OCI-M1 (cell line): ENCODE measurements at regions not wholly inside any gene's neighbourhood (a gene's known extent, or its start where the extent isn't known, plus 50 kb on each side); places are given as distances from the start of the nearest gene placed in this dataset.
"Not testable (repeated sequence)": the region's sequence is repeated elsewhere in the genome, so short reads cannot be mapped to it uniquely, and the experiment has no call there.

ENCODE experiments used
- DNase-seq: peaks from one replicate; lab custom pipeline; 2025; lab: John Stamatoyannopoulos, UW

DNA sequence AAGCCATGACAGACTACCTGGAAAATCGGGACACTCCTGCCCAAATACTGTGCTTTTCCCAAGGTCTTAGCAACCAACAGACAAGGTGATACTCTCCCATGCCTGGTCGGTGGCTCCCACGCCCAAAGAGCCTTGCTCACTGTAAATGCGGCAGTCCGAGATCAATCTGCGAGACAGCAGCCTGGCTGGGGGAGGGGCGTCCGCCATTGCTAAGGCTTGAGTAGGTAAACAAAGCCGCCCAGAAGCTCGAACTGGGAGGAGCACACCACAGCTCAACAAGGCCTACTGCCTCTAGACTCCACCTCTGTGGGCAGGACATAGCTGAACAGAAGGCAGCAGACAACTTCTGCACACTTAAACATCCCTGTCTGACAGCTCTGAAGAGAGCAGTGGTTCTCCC, 272.1 kb upstream of the CCNG1 start:
- DNase-seq = no peak

DNA sequence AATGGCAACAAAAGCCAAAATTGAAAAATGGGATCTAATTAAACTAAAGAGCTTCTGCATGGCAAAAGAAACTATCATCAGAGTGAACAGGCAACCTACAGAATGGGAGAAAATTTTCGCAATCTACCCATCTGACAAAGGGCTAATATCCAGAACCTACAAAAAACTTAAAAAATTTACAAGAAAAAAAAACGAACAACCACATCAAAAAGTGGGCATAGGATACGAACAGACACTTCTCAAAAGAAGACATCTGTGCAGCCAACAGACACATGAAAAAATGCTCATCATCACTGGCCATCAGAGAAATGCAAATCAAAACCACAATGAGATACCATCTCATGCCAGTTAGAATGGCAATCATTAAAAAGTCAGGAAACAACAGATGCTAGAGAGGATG, 267.2 kb upstream of the CCNG1 start:
- not testable (repeated sequence) for DNase-seq

DNA sequence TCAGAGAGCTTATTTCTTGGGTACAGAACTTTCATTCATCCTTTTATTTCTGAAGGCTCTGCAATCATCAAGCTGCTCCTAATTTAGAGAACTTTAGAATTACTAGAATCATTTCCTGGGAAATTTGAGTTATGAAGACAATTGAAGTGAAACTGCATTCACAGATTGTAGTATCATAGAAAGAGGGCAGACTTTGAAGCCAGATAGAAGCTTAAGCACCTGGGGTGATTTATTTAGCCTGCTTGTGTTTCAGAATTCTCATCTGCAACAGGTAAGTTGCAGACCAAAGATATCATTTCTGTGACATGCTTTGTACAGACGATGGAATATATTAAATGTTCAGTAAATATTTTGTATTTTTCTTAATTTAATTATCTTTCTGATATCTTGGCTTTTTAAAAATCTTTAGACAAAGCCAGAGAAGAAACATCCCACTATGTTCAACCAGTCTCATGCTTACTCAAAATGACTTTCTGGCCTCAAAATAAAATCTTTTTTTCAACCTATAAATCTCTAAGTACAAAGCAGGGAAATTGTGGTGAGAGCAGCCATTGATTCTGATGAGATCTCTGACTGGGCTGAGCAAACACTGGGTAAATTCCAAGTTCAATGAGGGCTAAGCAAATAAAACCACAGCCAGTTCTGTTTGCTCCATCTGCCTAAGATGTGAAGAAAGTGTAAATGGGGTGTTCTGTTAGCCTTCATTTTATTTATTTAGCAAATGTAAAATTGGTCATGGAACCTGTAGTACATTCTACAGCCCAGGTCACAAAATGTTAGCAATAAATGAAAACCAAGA, 264.7 kb upstream of the CCNG1 start:
- no peak for DNase-seq

DNA sequence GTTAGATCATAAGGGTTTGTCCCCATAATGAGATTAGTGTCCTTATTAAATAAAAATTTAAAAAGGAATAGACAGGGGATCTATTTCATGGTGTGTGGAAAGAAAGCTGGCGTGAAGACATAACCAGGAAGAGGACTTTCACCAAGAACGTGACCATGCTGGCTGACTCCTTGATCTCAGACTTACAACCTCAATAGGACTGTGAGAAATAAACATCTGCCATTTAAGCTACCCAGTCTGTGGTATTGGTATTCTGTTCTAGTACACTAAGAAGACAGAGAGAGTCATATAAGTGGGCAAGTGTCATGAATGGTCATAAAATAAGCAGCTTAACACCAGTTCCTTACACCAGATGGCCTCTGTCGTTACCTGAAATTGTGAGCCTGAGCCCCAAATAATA, 259.4 kb upstream of the CCNG1 start:
- no peak for DNase-seq

DNA sequence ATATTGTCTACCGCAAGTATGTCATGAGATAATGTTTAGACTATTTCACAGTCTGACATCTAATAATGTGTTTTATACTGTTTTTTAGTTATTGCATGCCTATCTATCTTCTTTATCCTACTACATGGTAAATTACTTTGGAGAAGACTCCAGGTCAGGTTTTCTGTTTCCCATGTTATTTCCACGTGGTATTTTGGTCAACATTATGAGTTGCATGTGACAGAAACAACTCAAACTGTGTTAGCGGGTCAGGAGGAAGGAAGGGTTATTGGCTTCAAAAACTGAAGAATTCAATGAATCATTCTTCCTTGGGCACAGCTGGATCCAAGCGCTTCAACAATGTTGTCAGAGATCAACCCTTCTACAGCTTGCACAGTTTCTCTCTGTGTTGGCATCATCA, 252.1 kb upstream of the CCNG1 start:
- no peak for DNase-seq

DNA sequence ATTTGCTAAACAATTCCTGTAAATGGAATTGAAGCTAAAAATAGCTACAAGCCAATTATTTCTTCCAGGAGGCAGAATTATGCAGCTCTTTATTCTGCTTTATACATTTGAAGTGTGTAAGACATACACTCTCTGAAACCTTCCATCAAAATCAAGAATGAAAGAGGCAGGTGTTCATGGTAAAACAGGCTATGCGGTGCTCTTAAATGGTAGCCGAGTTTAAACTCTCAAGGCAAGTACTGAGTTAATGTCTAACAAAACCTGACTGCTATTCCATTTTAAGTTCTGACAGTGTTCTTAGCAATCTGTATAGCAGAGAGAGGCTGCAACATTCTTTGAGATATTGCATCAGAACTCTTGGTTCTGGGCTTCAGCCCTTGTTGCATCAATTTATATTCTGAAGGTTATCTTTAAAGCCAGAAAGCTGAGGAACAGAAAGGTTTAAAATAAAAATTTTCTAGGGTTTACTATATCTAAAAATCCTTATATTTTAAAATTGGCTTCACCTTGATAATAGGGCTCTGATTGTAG, 248.3 kb upstream of the CCNG1 start:
- peak; percentile 66 for DNase-seq

DNA sequence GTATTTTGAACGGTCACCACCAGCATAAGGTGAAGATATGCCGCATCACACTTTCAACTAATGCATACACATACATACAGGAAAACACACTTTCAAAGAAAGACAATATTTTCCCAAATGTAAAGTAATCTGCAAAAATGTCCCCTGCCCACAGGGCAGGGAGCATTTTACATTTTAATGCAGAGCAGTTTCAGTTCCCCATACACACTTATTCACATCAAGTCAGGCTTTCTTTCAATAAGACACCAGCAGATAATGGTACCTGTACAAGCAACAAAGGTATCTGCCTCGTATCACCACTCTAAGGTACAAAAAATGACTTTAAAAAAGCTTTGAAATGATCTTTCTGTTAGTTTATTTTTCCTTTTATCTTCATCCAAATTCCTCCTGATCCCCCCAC, 247.1 kb upstream of the CCNG1 start:
- no peak for DNase-seq

DNA sequence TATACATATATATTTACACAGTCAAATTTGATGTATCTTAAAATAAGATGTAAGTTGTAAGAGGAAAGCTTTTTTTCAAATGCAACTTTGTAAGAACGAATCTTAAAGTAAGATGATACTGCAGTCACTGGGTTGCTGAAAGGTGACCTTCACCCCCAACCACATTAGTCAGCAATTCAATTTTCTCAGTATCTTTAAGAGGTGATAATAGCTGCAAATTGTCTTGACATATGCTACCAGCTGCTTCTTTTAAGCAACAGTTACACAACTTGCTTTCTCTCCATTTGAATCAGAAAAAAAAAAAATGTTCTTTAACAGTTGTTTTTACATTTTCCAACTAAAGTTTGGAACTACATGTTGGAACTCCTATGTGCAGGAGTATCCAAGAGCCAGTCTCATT, 246.6 kb upstream of the CCNG1 start:
- DNase-seq = peak; percentile 23

DNA sequence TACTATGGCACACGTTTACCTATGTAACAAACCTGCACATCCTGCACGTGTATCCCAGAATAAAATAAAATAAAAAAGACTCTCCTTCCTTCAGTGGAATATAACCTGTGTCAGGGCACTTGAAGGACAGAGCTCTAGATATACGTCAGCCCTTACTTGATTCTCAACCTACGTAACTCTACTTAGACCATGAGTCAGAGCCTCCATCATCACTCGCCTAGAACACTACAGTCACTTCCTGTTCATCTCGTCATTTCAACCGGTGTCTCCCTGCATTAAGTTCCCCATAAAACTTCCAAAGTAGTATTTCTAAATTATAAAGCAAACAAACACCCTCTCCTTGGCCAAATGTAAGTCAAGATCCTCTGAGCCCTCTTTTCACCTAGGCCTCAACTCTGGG, 243.5 kb upstream of the CCNG1 start:
- DNase-seq = no peak

DNA sequence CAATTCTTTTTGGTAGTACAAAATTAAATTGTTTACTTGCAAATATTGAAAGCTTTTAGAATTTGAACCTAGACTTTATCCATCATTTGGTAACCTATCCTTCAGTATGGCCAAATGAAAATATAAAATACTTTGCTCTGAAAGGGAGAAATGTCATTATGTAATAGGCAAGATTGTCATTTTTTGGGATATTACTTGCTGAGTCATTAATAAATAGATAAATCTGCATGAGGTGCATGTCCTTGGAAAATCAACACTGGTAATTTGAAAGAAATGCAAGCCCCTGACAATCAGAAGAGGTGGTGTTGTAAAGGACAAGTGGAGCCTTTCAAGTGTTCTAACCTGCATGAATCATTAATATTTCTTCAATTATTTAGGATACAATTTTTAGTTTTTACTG, 231.8 kb upstream of the CCNG1 start:
- DNase-seq = no peak

DNA sequence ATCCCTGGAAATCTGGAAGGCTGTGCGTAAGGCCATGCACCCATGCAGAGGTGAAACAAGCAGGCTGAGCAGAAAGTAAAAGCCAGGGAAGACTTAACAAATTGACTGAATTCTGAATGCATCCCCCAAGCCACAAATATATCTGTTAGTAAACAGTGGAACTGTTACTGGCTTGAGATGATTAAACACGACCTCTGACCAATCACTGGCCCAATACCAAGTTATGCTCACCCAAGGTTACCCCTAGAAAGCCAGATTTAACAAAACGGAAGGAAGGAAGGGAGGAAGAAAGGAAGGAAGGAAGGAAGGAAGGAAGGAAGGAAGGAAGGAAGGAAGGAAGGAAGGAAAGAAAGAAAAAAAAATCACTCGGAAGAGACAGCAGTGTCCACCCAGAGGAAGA, 215.8 kb upstream of the CCNG1 start:
- no peak for DNase-seq

DNA sequence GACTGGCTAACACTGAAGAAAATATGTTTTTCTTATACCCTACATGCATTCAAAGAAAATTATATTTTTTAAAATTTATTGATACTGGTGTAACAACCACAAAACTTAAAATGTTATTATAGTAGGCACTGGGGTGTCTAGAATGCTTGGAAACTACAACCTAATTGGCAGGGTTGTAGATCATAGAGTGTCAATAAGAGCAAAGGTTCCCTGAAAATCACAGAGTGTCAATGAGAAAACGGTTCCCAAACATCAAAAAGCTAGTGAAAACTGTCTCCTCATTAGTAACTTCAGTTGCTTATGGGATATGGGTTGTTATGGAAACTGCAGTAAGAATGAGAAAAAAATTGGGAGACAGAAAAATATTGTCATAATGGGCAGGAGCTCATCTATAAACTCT, 214.4 kb upstream of the CCNG1 start:
- DNase-seq = no peak

DNA sequence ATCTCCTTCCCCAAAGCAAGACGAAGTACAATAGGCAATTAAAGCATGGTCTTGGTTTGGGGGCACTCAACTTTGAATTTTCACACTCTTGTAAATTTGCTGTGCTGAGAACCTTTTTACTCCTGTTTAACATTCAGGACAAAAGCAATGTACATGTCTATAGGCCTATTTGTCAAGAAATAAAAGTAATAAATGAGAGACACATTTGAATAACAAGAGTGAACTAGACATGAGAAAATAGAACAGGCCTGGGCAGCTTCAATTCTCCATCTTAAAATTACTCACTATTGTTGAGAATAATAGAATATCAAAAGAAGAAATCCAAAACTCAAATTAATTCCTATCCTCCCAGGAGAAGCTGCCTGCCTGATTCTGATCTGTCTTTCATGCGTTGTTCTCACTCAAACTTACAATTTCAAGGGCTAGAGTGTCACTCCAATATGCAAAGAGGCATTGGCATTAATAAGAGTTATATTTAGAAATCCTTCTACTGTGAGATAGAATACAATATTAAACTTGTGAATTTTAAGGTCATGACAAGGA, 192.9 kb upstream of the CCNG1 start:
- no peak for DNase-seq

DNA sequence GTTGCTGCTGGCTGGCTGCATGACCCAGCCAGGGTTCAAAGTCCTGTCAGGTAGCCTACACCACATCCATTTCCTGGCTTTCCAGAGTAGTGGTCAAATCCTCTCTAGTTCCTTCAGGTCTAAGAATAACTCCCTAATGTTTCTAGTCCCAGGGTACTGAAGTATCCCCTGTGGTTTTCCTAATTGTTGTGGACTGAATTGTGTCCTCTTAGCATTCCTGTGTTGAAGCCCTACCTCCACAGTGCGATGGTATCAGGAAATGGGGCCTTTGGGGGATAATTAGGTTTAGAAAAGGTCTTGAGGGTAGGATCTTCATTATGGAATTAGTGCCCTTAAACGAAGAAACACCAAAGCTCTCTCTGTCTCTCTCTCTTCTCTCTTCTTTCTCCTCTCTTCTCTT, 191.8 kb upstream of the CCNG1 start:
- no peak for DNase-seq

DNA sequence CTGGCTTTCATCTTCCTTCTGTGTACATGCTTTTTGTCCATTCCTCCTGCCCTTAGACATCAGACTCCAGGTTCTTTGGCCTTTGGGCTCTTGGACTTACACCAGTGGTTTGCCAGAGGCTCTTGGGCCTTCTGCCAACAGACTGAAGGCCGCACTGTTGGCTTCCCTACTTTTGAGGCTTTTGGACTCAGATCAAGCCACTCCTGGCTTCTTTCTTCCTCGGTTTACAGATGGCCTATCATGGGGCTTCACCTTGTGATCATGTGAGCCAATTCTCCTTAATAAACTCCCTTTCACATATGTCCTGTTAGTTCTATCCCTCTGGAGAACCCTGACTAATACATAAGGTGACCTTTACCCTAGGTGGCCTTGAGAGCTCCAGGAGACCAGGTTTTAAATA, 189.1 kb upstream of the CCNG1 start:
- DNase-seq = no peak

DNA sequence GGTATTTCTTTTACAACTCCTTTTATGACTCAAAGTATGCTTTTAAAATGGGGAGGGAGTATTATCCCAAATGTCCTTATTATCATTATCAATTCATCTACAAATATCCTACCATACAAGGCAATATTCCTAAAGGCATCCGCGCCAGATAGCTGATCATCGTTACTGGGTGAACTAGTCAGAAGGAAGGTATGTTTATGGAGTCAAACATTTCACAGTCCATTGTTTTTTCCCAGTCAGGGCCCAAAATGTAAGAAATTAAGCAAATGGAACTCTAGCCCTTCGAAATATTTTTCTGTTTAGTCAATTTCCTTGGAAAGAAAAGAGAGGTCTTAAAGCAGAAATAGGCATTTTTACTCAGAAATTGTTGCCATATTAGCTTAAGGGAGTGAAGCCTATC, 188.5 kb upstream of the CCNG1 start:
- no peak for DNase-seq

DNA sequence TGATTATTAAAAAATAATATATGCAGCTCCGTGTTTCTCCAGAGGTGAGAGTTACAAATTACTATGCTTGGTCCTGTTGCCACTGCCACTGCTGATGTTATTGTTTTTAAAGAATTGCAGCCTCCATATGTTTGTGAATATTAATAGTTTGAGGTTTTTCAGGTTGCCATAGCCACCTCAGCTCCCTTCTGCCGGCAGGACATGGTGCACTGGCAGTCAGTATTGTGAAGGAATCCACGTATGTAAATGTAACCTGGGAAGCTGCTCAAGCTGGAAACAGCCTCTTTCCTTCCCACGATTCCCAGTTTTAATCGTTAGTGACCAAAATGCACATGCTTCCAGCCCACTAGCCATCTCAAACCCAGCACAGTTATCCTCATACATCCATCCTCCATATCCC, 184.4 kb upstream of the CCNG1 start:
- no peak for DNase-seq

DNA sequence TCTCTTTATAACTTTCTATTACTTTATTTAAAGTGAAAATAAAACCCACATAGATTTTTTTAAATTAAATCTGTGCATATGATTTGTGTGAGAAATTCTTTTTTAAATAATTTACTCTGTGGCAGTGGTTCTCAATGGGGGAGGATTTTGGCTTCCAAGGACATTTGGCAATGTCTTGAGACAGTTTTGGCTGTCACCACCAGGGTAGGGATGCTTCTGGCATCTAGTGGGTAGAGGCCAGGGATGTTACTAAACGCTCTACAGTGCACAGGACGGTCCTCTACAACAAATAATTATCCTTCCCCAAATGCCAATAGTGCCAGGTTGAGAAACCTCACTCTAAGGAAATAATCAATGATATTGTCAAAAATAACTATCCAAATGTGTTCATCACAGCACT, 177.9 kb upstream of the CCNG1 start:
- DNase-seq = no peak

DNA sequence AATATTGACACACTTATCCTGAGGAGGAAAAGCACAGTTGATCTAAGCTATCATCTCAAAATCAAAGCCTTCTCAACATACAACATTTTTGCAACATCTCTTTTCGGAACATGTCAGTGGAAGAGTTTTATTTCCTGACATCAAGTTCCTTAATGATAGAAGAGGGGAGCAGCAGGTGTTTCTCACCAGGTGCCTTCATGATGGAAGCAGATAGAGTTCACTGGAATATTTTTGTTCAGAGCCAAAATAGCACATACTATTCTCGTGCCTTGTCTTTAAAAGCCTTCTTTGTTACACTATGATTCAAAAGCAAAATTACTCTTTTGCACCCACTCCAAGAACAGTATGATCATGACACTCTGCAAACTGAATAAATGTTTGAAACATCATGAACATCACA, 176.9 kb upstream of the CCNG1 start:
- DNase-seq = no peak

DNA sequence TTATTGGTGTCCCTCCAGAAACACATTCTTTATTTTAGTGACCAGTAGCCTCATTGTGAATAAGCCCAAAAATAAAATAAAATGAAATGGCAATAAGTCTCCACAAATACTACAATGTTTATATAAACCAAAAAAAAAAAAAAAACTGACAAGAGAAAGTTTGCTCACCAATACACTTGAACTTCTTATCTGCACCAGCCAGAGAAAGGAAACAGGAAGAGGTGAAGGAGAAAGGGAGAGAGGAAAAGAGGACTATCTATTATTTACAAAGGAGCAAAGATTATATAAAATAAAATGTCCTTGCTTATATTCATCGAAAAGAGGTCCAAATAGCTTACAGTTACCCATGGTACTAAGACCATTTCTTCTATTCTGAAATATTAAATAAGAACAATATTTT, 176.4 kb upstream of the CCNG1 start:
- peak; percentile 73 for DNase-seq

DNA sequence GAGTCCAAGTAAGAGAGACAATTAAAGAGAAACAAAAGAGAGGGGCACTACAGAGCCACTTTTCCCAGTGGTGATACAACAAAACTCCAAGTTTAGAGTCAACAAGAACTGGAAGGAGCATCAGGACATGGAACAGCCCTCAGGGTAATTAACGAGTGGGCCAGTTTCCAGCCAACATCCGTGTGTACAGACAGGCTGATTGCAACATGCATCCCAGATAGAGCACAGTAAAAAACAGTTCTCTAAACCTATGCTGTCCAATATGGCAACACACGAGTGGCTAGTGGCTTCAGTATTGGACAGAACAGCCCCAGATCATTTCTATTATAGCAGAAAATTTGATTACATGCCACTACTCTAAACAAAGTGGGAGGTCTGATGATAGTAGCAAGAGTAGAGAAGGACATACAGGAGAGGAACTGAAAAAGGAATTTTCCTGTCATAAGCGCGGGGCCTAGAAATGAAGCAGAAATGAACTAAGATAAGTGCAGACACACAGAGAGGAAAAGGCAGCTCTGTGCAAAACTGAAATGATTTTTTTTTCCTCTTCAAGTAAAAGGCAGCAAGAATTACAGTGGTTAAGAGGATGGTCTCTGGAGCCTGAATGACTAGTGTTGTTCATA, 175.6 kb upstream of the CCNG1 start:
- peak; percentile 49 for DNase-seq

DNA sequence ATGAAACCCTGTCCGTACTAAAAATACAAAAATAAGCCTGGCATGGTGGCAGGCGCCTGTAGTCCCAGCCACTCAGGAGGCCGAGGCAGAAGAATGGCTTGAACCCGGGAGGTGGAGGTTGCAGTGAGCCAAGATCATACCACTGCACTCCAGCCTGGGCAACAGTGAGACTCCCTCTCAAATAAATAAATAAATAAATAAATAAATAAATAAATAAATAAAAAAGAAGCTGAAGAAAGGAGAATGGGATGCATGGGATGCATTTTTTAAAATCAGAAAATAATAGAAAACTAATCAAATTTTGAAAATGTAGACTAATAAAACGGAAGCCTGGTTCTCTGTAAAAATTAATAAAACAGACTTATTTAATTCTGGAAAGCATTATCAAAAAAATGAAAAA, 171.1 kb upstream of the CCNG1 start:
- DNase-seq = not testable (repeated sequence)

DNA sequence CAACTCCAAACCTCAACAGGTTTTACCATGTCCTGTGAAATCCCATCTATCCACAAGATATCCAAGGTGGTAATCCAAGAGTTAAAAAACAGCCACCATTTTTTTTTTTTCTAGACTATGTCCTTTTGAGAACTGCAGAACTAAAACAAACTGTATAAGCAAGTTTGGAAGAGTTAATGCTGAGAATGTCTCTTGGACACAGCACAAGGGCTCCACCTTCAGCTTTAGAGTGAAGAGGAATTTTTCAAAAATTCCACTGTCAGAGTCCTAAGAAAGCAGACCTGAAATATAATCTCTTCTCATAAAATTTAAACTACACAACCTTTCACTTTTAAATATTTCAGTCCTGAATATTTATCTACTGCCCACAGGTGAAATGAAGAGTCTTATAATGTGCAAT, 167.8 kb upstream of the CCNG1 start:
- DNase-seq = peak; percentile 65

DNA sequence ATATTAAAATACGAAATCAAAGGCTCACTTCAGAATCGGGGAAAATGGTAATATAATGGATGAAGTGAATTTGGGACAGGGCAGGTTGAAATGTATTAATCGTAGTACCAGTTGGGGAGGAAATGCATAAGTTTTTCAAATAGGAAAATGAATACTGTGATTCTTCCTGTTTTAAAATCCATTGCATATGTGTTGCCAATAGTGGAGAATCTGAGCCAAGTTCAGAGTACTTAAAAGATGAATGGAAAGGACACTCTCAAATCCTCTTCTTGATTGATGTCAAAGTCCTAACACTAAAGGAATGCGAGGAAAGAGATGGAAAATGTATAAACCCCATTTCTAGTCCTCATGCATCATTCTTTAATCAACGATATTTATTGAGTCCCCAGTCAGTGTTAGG, 160.9 kb upstream of the CCNG1 start:
- DNase-seq = no peak
